ENCODE measurements at regions not wholly inside any gene's neighbourhood (a gene's known extent, or its start where the extent isn't known, plus 50 kb on each side); places are given as distances from the start of the nearest gene placed in this dataset.

GRCh38 chr4:14857981-14858380 is 144.3 kb upstream of the CPEB2 start:
- H3K27me3 Mint-ChIP-seq (ENCODE audit: insufficient read depth) = peaks cover 14% of the 10 kb centered on the region
- Histone ChIP-seq H3K27ac (ENCODE audit: low read depth, low read length) (no peak overlapping the region), H3K9ac (ENCODE audit: extremely low read depth, low read length, poor library complexity, severe bottlenecking) (no peak overlapping the region), H3K4me3 (ENCODE audit: low read length) (no peak overlapping the region), H3K36me3 (ENCODE audit: control insufficient read depth, insufficient read depth, low read length) (no peaks in the 10 kb centered on the region), H3K9me3 (ENCODE audit: control insufficient read depth, low read length) (no peaks in the 10 kb centered on the region), H3K4me1 (ENCODE audit: control insufficient read depth, insufficient read depth, low read length) (no peaks in the 10 kb centered on the region), H3K27me3 (ENCODE audit: control insufficient read depth, insufficient read depth, low read length, poor library complexity, severe bottlenecking) (no peaks in the 10 kb centered on the region)
- TF ChIP-seq, protein P1, sequence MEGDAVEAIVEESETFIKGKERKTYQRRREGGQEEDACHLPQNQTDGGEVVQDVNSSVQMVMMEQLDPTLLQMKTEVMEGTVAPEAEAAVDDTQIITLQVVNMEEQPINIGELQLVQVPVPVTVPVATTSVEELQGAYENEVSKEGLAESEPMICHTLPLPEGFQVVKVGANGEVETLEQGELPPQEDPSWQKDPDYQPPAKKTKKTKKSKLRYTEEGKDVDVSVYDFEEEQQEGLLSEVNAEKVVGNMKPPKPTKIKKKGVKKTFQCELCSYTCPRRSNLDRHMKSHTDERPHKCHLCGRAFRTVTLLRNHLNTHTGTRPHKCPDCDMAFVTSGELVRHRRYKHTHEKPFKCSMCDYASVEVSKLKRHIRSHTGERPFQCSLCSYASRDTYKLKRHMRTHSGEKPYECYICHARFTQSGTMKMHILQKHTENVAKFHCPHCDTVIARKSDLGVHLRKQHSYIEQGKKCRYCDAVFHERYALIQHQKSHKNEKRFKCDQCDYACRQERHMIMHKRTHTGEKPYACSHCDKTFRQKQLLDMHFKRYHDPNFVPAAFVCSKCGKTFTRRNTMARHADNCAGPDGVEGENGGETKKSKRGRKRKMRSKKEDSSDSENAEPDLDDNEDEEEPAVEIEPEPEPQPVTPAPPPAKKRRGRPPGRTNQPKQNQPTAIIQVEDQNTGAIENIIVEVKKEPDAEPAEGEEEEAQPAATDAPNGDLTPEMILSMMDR (conservative IDR thresholded peaks at IDR 0.05) = no peak
- peaks cover 14% of the 10 kb centered on the region for H3K4me1 Mint-ChIP-seq
- 100% methylated on average over 2 of the region's 3 CpGs; no CpG with 5 or more reads in 1 of the 2 experiments for WGBS, 2 experiments (ENCODE audit: insufficient coverage in 1 of 2, insufficient read length in 1 of 2)
- no peak overlapping the region for H3K4me3 Mint-ChIP-seq
- H3K9me3 Mint-ChIP-seq = peaks cover 2% of the 10 kb centered on the region
- no peaks in the 10 kb centered on the region for H3K36me3 Mint-ChIP-seq (ENCODE audit: low read depth)
- no peak overlapping the region for H3K27ac Mint-ChIP-seq
- no peak for DNase-seq

DNA sequence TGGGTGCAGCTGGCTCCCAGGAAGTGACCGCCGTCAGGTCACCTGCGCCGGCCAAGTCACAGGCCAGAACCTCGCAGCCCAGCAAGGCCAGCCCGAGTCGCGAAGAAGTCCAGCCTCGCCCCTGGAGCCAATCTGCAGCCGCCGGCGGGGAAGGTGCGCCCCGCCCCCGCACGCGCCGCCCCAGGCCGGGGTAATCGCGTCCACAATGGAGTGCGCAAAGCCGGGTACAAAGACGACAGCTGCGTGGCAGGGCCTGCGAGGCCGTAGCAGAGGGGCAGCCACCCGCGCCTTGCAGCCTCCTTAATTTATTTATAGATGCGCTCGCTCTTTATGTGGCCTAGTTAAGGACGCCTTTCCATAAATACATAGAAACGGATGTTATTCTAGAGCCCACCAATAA is 139.4 kb upstream of the CPEB2 start:
- Mint-ChIP-seq H3K27ac (no peak overlapping the region), H3K36me3 (ENCODE audit: low read depth) (no peaks in the 10 kb centered on the region), H3K4me3 (no peak overlapping the region), H3K9me3 (no peaks in the 10 kb centered on the region), H3K4me1 (peaks cover 24% of the 10 kb centered on the region), H3K27me3 (ENCODE audit: insufficient read depth) (peaks cover 16% of the 10 kb centered on the region)
- Histone ChIP-seq H3K9me3 (ENCODE audit: control insufficient read depth, low read length) (no peaks in the 10 kb centered on the region), H3K27me3 (ENCODE audit: control insufficient read depth, insufficient read depth, low read length, poor library complexity, severe bottlenecking) (no peaks in the 10 kb centered on the region), H3K9ac (ENCODE audit: extremely low read depth, low read length, poor library complexity, severe bottlenecking) (no peak overlapping the region), H3K36me3 (ENCODE audit: control insufficient read depth, insufficient read depth, low read length) (no peaks in the 10 kb centered on the region), H3K27ac (ENCODE audit: low read depth, low read length) (no peak overlapping the region), H3K4me3 (ENCODE audit: low read length) (no peak overlapping the region), H3K4me1 (ENCODE audit: control insufficient read depth, insufficient read depth, low read length) (peaks cover 8% of the 10 kb centered on the region)
- no peak for DNase-seq
- TF ChIP-seq, protein P1 (conservative IDR thresholded peaks at IDR 0.05) = no peak
- WGBS, 2 experiments (ENCODE audit: insufficient coverage in 1 of 2, insufficient read length in 1 of 2) = 94 to 95% methylated on average over 30 to 33 of the region's 33 CpGs

DNA sequence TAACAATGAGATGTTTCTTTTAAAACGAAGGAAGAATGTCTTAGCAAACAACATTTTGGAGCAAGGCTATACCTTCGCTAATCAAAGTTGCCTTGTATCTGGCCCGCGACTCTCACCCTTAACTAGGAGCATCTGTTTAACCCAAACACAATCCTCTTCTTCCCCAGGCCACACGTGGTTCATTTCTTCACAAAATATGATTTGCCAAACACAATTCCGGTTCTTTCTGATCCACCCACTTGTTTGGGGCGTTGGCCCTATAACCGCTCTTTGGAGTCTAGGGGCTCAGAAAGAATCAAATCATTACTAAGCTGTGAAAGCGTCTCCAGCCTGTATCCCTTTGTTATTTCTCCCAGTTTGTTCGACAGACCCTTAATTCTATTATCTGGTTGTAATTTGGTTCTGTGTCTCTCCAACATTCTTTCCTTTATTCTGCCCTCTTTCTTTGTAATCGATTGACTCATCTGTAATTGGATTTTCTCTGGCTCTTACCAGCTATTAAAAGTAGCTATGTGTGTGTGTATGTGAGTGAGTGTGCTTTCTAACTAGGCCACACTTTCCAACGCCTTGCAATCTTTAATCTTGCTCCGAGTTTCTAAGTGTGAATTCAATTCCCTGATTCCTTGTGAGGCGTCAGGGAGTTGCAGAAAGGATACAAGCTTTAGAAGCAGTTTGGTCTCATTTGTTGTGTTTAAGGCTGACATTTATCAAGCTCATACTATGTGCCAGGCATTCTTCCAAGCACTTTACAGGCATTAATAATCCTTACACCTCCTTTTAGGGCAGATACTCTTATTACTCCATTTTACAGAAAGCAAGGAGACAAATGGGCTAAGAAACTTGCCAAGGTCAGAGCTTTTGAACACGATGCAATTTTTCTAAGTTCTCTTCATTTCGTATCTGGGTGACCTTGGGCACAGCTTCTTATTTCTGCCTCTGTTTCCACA is 138.6 kb upstream of the CPEB2 start:
- Histone ChIP-seq H3K4me3 (ENCODE audit: low read length) (no peak overlapping the region), H3K4me1 (ENCODE audit: control insufficient read depth, insufficient read depth, low read length) (peaks cover 16% of the 10 kb centered on the region), H3K27ac (ENCODE audit: low read depth, low read length) (no peak overlapping the region), H3K36me3 (ENCODE audit: control insufficient read depth, insufficient read depth, low read length) (no peaks in the 10 kb centered on the region), H3K9me3 (ENCODE audit: control insufficient read depth, low read length) (no peaks in the 10 kb centered on the region), H3K27me3 (ENCODE audit: control insufficient read depth, insufficient read depth, low read length, poor library complexity, severe bottlenecking) (no peaks in the 10 kb centered on the region), H3K9ac (ENCODE audit: extremely low read depth, low read length, poor library complexity, severe bottlenecking) (no peak overlapping the region)
- no peak for DNase-seq
- H3K4me1 Mint-ChIP-seq = peaks cover 30% of the 10 kb centered on the region
- TF ChIP-seq, protein P1 (conservative IDR thresholded peaks at IDR 0.05) = no peak
- H3K27ac Mint-ChIP-seq = no peak overlapping the region
- H3K9me3 Mint-ChIP-seq = no peaks in the 10 kb centered on the region
- peaks cover 16% of the 10 kb centered on the region for H3K27me3 Mint-ChIP-seq (ENCODE audit: insufficient read depth)
- 89 to 93% methylated on average over 11 to 16 of the region's 16 CpGs for WGBS, 2 experiments (ENCODE audit: insufficient coverage in 1 of 2, insufficient read length in 1 of 2)
- H3K36me3 Mint-ChIP-seq (ENCODE audit: low read depth) = no peaks in the 10 kb centered on the region
- no peak overlapping the region for H3K4me3 Mint-ChIP-seq
